ENCODE measurements at regions not wholly inside any gene's neighbourhood (a gene's known extent, or its start where the extent isn't known, plus 50 kb on each side); places are given as distances from the start of the nearest gene placed in this dataset.
"Not testable (repeated sequence)": the region's sequence is repeated elsewhere in the genome, so short reads cannot be mapped to it uniquely, and the experiment has no call there.

DNA sequence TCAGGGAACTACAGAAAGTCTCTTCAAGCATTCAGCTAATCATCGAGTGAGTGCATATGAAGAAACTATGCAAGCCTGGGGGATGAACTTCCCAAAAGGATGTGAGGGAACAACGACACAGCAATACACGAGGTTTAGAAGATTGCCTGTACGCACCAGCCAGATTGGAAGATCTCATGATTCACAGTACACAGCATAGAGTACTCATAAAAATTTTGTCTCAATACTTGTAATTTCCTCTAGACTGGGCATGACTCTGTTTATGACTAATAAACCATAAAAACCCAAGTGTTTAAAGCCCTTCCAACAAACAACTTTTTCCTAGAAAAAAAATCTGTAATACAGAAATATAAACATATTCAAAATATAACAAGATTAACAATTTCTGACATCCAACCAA, 279.7 kb downstream of the KCNJ3 start:
- DNase-seq, result no peak

- no peak for DNase-seq
These were observed 275.5 kb downstream of the KCNJ3 start for GRCh38 chr2:154974041-154974440.

DNA sequence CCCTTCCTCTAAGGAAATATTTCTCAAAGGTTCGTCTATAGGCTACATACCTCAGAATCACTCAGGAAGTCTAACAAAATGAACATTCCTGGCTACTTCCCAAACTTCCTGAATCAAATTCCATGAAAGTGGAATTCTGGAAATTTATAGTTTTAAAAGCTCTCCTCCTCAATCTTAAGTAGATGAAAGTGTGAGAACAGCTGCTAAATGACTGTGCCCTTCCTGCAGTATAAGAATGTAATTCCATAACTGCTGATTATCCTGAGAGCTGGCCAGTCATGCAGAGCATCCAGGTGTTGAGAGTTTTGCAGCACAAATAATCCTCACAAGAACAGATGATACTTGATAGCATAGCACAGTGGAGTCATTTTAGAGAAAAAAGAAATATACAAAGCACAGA, 265.0 kb downstream of the KCNJ3 start:
- DNase-seq, result no peak

GRCh38 chr2:154961676-154962075, 263.2 kb downstream of the KCNJ3 start:
- no peak for DNase-seq

GRCh38 chr2:154960802-154961583, 262.5 kb downstream of the KCNJ3 start:
- DNase-seq, result no peak

- no peak for DNase-seq
These were observed 254.0 kb downstream of the KCNJ3 start for GRCh38 chr2:154952346-154952980.

DNA sequence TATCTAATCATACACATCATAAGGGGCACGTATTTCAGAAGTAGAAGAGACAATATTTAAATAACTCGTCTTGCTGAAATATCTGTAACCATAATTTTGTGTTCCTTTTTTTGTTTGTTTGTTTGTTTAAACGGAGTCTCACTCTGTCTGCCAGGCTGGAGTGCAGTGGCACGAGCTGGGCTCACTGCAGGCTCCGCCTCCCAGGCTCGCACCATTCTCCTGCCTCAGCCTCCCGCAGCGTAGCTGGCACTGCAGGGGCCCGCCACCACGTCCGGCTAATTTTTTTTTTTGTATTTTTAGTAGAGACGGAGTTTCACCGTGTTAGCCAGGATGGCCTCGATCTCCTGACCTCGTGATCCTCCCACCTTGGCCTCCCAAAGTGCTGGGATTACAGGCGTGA, 248.9 kb downstream of the KCNJ3 start:
- DNase-seq, result not testable (repeated sequence)

- DNase-seq, result no peak
These were observed 247.5 kb downstream of the KCNJ3 start for GRCh38 chr2:154945984-154946383.

DNA sequence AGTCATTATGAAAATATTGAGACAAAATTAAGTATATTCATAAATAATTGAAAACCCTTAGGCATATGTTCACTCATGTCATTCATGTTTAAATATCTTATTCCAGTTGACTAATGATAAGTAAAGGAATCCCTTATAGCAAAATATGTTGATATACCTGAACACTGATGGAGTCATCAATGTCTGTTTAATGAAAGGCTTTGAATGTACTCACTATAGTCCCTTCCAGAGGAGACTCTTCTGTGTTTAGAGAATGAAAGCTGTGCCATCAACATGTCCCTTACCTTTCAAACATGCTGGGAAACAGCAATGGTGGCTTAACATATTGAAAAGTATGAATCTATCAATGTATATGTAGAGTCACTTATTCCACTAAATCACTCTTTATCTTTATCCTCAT, 242.9 kb downstream of the KCNJ3 start:
- no peak for DNase-seq

DNA sequence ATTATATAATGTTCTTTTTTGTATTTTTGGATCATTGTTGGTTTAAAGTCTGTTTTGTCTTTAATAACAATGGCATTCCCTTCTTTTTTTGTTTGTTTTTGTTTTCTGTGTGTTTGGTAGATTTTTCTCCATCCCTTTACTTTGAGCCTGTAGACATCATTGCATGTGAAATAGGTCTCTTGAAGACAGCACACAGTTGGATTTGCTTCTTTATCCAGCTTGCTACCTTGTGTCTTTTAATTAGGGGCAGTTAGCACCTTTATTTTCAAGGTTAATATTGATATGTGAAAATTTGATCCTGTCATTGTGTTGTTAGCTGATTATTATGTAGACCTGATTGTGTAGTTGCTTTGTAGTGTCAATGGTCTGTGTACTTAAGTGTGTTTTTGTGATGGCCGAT, 235.7 kb downstream of the KCNJ3 start:
- DNase-seq, result no peak

- DNase-seq, result no peak
These were observed 226.0 kb downstream of the KCNJ3 start for GRCh38 chr2:154924531-154924930.

DNA sequence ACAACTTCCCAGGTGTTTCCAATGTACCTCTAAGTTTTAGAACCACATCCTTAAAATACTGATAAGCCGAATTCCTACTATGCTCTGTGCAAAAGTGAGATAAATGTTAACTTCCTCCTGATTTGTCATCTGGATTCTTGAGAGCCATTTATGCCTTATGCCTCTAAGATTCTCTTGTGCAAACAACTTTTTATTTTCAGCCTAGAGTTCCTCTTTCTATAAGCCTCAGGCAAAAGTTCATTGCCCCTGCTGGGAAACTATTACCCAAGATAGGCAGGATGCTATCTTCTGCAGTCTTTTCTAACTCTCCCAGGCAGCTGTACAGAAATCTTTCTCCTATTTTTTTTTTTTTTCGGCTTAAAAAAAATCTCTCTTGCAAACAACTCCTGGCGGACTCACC, 216.1 kb downstream of the KCNJ3 start:
- DNase-seq, result no peak

GRCh38 chr2:154912215-154912614, 213.7 kb downstream of the KCNJ3 start:
- DNase-seq, result no peak

GRCh38 chr2:154911729-154912128, 213.2 kb downstream of the KCNJ3 start:
- DNase-seq, result no peak

DNA sequence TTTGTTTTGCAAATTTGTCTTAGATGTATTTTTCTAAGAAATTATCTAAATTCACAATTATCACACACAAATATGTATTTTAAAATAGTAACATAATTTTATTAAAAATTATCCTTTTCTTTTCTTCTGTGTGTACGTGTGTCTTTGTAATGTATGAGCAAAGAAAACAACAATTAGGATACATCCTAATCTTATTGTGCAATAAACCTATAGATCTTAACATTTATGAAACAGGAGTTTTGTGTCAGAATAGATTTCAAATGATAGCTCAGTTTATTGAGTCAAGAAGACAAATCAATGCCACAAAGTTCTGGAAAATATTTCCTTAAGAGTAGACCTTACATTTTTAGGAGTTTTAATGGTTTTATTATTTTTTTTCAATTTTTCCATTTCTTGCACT, 212.2 kb downstream of the KCNJ3 start:
- DNase-seq, result no peak

DNA sequence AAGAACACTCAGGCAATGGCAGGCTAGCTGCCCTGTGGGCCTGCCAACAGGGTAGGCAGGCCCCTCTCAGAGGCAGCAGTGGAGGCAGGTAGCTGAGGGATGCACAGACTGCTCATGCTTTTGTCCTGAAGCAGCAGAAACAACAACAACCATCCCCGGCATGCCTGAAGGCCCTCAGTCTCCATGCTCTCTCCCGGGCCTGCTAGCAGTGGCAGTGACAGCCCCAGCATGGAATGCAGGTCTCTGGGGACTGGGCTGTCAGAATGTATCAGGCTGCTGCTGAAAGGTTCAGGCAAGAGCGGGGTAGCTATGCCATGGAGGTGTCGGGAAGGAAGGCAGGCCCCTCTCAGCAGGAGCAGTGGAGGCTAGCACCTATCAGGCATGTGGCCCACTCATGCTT, 209.8 kb downstream of the KCNJ3 start:
- no peak for DNase-seq
